GM03348 (cell line): ENCODE measurements at regions not wholly inside any gene's neighbourhood (a gene's known extent, or its start where the extent isn't known, plus 50 kb on each side); places are given as distances from the start of the nearest gene placed in this dataset.
A peak's percentile ranks its signal among the peaks of the same experiment; 100 is the strongest.

Experiments
- DNase-seq: peaks from one replicate; pipeline ENCODE4 v3.0.0; 2012; ENCODE audit warnings: low spot score

GRCh38 chr2:12168791-12169388, 422.5 kb downstream of the LPIN1 start:
- DNase-seq, result peak; percentile 63

- DNase-seq, result peak; percentile 48
Observed at GRCh38 chr2:12169721-12170120, 423.3 kb downstream of the LPIN1 start.

GRCh38 chr2:12170121-12170520, 423.7 kb downstream of the LPIN1 start:
- no peak for DNase-seq

DNA sequence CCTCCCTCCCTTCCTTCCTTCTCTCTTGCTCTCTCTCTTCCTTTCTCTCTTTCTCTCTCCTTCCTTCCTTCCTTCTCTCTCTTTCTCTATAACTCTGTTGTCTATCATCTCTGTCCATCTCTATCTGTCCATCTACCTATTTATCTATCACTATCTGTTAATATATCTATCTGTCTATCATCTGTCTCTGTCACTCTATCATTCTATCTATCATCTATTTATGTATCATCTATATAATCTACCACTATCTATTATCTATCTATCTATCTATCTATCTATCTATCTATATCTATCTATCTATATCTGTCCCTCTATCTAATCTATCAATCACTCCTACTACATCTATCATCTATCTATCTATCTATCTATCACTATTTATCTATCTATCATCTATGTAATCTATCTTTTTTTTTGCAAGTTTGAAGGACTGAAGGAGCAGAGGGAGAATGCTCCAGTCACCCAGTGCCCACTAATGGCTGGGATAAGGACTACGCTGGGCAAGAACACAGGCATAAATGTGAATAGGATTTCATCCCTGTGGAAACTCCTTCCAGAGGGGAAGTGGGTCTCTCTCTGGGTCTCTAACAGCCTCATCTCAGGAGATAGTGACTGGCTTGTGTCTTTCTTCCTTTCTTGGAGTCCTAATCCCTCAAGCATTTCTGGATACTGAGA, 427.0 kb downstream of the LPIN1 start:
- DNase-seq, result no peak

DNA sequence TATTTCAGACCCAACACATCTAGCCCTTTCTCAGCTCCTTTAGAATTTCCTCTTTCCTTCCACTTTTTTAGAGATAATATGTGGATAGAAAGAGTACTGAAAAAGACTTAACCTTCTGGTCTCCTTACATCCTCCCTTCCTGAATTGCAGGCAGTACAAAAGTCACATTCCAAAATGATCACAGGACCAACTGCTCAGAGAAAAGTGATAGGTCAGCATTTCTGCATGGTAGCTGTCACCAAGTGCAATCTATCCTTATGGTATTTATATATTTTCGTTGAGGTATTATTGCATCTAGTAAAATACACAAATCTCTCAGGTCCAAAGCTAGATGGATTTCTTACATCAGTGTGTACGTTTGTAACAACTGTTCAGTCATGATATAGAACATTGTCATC, 427.5 kb downstream of the LPIN1 start:
- DNase-seq, result no peak

DNA sequence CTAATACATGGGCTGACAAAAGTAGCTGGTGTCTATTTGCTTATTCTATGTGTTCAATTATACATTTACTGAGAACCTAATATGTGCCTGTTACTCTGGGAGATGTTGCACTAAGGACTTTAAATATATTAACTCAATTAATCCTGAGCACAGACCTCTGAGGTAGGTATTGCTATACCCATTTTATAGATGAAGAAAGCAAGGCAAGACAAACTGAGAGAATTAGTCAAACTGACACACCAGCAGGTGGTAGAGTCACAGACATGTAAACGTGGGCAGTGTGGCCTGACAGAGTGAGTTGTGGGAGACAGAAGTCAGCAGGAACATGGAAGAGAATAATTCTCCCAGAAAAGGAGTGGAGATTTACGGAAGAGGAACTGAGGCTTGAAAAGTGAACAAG, 428.9 kb downstream of the LPIN1 start:
- no peak for DNase-seq

- peak; percentile 69 for DNase-seq
Observed at GRCh38 chr2:12176623-12177454, 430.4 kb downstream of the LPIN1 start.

- peak; percentile 35 for DNase-seq
Observed at GRCh38 chr2:12177455-12178288, 431.2 kb downstream of the LPIN1 start.

DNA sequence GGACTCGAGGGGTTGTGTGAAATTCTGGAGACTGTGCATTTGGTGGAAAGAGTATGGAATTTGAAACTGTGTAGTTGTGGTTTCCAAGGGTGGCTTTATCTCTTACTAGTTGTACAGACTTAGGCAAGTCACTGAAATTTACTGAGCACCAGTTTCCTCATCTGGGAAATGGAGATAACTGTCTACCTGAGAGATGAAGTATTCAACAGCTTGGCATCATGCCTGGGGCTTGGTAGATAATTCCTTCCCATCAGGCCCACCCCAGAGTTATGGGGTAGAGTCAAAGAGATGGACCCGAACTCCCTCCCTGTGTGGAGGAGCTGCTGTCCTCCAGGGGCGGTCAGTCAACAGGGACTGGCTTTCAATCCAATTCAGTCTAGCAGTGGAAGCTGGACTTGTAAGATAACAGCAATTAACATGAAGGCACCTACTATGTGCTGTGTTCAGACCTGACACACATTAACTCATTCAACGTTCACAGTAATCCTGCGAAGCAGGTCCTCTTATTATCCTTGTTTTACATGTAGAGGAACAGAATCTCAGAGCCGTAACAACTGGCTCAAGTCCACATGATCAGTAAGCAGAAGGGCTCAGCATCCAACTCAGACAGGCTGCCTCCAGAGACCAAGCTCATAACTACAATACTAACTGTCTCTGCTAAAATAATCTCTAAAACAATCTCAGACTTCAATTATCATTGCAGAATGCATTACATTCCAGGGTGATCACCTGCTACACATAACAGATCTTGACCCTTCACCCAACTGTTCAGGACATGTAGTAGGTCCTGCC, 432.1 kb downstream of the LPIN1 start:
- DNase-seq, result no peak

DNA sequence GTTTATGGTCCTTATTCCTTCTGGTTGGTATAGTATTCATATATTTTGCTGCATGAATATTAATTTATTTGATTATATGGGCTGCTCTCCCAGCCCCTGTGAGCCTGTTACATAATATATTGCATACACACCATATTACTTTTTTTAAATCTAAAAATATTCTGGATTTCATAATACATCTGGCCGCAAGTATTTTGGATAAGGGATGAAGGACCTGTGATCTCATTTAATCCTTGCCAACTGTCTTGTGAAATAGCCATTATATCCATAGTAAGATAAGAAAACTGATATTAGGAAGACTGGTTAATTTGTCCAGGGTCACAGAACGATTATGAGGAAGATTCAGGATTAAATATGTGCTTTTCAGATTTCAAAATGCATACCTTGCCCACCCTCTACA, 433.6 kb downstream of the LPIN1 start:
- DNase-seq, result no peak

- DNase-seq, result no peak
Observed at GRCh38 chr2:12183032-12183645, 436.7 kb downstream of the LPIN1 start.

DNA sequence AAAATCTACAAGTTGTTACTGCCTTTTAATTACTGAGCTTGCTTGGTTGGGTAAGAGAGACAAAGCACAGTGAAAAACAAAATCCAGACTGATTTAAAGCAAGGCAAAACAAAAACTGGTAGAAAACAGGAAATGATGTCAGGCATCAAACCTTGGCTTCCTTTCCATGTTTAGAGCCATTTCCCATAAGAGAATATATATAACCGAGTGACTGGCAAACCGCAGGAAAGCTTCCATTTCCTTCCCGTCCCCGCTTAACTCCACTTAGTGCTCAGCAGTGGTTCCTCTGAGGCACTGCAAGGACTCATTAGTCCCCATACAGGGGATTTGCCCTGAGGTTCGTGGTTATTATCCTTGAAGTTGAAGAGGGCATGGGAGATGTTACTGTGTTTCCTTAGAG, 446.3 kb downstream of the LPIN1 start:
- DNase-seq, result no peak

DNA sequence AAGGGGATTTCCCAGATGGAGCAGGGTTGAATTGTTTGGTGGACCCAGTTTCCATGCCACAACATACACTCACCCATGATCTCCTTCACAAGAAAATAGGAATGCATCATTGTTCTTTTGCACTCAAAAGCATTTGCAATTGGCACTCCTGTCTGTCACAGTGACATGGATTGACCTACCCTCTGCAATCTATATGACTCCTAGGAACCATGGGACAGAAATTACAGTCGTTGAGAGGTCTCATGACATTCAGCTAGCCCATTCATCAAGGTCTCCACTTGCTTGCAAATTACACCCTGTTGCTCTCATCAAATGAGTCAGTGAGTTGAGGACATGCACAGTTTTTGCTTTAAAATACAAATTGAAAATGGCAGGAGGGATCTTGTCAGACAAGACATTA, 448.5 kb downstream of the LPIN1 start:
- DNase-seq, result no peak

DNA sequence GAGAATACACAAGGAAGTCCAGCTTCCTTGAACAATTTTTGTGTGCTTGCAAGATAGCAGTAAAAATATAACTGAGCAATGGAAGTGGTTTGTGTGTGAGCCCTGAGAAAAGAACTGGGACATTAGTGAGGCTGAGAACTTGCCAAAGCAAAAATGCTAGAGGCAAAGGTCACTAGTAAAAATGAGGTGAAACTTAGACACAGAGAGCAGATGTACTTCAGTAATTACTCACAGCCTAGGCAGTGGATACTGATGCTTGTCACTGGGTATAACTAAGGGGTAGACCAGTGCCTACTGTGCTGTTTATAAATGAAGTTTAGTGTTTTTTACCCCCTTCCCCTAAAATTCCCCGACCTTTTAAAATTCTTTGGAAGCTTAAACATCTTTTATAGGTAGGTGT, 450.1 kb downstream of the LPIN1 start:
- no peak for DNase-seq

- DNase-seq, result no peak
Observed at GRCh38 chr2:12197133-12197532, 450.7 kb downstream of the LPIN1 start.

DNA sequence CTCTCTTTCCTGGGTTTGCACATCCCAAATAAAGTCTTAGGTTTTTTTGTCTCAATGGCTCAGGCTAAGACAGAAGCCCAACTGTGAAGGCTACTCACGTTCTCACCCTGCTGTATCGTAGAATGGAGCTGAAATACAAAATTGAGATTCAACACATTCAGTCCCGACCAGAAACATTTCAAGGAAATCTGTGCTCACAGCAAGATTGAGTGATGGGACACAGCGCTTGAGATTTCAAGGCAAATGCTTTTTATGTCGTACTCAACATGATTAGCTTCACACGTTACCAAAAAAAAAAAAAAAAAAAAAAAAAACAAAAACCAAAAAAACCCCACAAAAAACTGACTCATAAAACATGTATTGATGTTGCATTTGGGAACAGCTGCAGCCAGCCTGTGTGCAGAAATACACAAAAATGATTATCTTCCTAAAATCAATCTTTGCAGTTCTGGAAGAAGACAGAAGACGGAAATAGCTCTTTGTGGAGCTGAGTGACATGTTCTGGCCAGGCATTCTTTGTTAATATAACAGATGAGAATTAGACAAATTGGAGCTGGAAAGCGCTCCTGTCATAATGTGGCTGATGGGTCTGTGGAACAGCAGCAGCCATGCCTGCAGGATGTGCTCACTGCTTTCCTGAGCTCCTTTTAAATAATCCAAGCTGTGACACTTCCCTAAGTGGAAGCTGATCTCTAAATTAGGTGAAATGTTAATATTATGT, 453.2 kb downstream of the LPIN1 start:
- DNase-seq, result no peak

GRCh38 chr2:12201369-12201768, 454.9 kb downstream of the LPIN1 start:
- DNase-seq, result no peak

DNA sequence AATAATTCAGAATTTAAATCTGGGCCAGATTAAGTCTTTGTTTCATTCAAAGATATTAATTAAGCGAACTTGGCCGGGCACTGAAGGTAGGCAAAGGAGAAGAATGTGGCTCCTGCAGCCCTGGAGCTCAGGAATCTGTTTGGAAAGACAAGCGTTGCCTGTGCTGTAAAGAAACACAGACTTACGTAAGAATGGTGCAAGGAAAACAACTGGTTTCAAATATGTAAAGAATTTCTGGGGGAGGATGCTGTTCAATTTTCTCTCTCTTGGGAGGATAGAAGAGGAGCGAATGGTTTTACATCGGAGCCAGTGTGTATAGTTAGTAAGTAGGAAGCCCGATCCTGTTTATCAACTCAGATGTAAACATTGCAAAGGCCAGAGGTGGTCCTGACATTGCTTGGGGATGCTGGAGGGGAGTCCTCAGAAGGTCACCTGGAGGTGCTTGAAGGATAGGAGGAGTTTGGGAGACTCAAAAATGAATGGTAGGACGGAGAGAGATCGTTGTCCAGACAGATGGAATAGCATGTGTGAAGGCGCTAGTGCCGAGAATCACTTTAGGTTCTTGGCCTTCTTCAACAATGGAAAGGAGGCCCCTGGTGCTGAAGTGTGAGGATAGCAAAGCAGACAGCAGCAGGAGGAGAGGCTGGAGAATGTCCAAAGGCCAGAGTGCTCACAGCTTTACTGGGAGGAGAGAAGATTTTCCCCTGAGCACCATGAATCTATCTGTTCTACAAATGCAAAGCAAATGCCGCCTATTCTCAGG, 456.1 kb downstream of the LPIN1 start:
- DNase-seq, result peak; percentile 49

GRCh38 chr2:12203528-12203927, 457.1 kb downstream of the LPIN1 start:
- no peak for DNase-seq

GRCh38 chr2:12205086-12205485, 458.7 kb downstream of the LPIN1 start:
- no peak for DNase-seq
